GM23338 (cell line): ENCODE measurements at regions not wholly inside any gene's neighbourhood (a gene's known extent, or its start where the extent isn't known, plus 50 kb on each side); places are given as distances from the start of the nearest gene placed in this dataset.

Source experiments
- ATAC-seq: fragments of 200-7000 bp; cut with Tn5 transposase; 3 replicates; pipeline ENCODE4 v1.9.1; 2020
- DNase-seq: peaks from one replicate; pipeline ENCODE4 v3.0.0-alpha.2; 2015; ENCODE audit warnings: low spot score
- H2AFZ ChIP-seq: fragments of 200-600 bp; sonication (generic); 2 replicates; pipeline ENCODE4 v1.8.0; 2016; ENCODE audit warnings: antibody characterized with exemption, mild to moderate bottlenecking, moderate library complexity
- H3F3A ChIP-seq: fragments of 200-600 bp; sonication (generic); replicated peaks from 2 replicates; pipeline ENCODE4 v1.8.0; 2017; ENCODE audit warnings: antibody characterized with exemption, mixed run types, low read depth
- H3K27ac ChIP-seq: fragments of 200-600 bp; sonication (generic); 2 replicates; pipeline ENCODE4 v1.6.1; 2016; ENCODE audit warnings: low read depth
- H3K27me3 ChIP-seq: fragments of 200-600 bp; sonication (generic); 2 replicates; pipeline ENCODE4 v1.8.0; 2016; ENCODE audit warnings: mild to moderate bottlenecking, mixed run types, moderate library complexity; ENCODE audit not compliant: insufficient read depth
- H3K36me3 ChIP-seq: fragments of 200-600 bp; sonication (generic); 2 replicates; pipeline ENCODE4 v1.8.0; 2016; ENCODE audit warnings: mild to moderate bottlenecking; ENCODE audit not compliant: insufficient read depth
- H3K4me1 ChIP-seq: fragments of 200-600 bp; sonication (generic); 2 replicates; pipeline ENCODE4 v1.8.0; 2016; ENCODE audit warnings: mild to moderate bottlenecking, moderate library complexity; ENCODE audit not compliant: insufficient read depth
- H3K4me2 ChIP-seq: fragments of 200-600 bp; sonication (generic); 2 replicates; pipeline ENCODE4 v1.7.1; 2017; ENCODE audit warnings: mixed run types
- H3K4me3 ChIP-seq: fragments of 200-600 bp; sonication (generic); 2 replicates; pipeline ENCODE4 v1.6.1; 2016; ENCODE audit warnings: mixed run types
- H3K79me2 ChIP-seq: fragments of 200-600 bp; sonication (generic); replicated peaks from 2 replicates; pipeline ENCODE4 v1.8.0; 2017; ENCODE audit warnings: mild to moderate bottlenecking; ENCODE audit not compliant: insufficient read depth
- H3K9me2 ChIP-seq: fragments of 200-600 bp; sonication (generic); 2 replicates; pipeline ENCODE4 v1.8.0; 2017; ENCODE audit not compliant: insufficient read depth
- H4K20me1 ChIP-seq: fragments of 200-600 bp; sonication (generic); replicated peaks from 2 replicates; pipeline ENCODE4 v1.8.0; 2017; ENCODE audit warnings: mild to moderate bottlenecking; ENCODE audit not compliant: insufficient read depth
- H3K27ac Mint-ChIP-seq: 2 replicates; pipeline ENCODE4 v1.8.0; 2020; ENCODE audit warnings: inconsistent platforms, mild to moderate bottlenecking, moderate library complexity, mixed read lengths
- H3K27me3 Mint-ChIP-seq: 3 replicates; pipeline ENCODE4 v1.8.0; 2022; ENCODE audit warnings: low read depth, mild to moderate bottlenecking, moderate library complexity, mixed read lengths, inconsistent platforms; ENCODE audit not compliant: insufficient read depth, poor library complexity
- H3K36me3 Mint-ChIP-seq: 3 replicates; pipeline ENCODE4 v1.8.0; 2021; ENCODE audit warnings: low read depth, mild to moderate bottlenecking, inconsistent platforms, moderate library complexity, mixed read lengths
- H3K4me1 Mint-ChIP-seq: 3 replicates; pipeline ENCODE4 v1.8.0; 2020; ENCODE audit warnings: mild to moderate bottlenecking, inconsistent platforms, mixed read lengths
- H3K4me3 Mint-ChIP-seq: 3 replicates; pipeline ENCODE4 v1.8.0; 2021; ENCODE audit warnings: moderate library complexity, mild to moderate bottlenecking, inconsistent platforms, mixed read lengths
- H3K9me3 Mint-ChIP-seq: 3 replicates; pipeline ENCODE4 v1.8.0; 2020; ENCODE audit warnings: moderate library complexity, mild to moderate bottlenecking, inconsistent platforms, mixed read lengths
- CREB1 ChIP-seq: fragments of 250-450 bp; sonication (Bioruptor Pico); IDR thresholded peaks from 2 replicates; pipeline ENCODE4 v1.5.0; 2020; ENCODE audit warnings: low read depth, mild to moderate bottlenecking, moderate library complexity
- ETS1 ChIP-seq: IDR thresholded peaks from 2 replicates; pipeline ENCODE4 v1.6.1; 2016; ENCODE audit warnings: antibody characterized with exemption
- EZH2 ChIP-seq: fragments of 200-600 bp; sonication (generic); IDR thresholded peaks from one replicate; pipeline ENCODE4 v1.8.0; 2017; ENCODE audit warnings: antibody characterized with exemption, mild to moderate bottlenecking, low read depth; ENCODE audit not compliant: unreplicated experiment
- EZH2phosphoT487 ChIP-seq: fragments of 200-600 bp; sonication (generic); IDR thresholded peaks from one replicate; pipeline ENCODE4 v1.8.1; 2018; ENCODE audit warnings: antibody characterized with exemption; ENCODE audit not compliant: unreplicated experiment
- JUNB ChIP-seq: IDR thresholded peaks from one replicate; pipeline ENCODE4 v1.6.1; 2016; ENCODE audit warnings: antibody characterized with exemption; ENCODE audit not compliant: unreplicated experiment
- NANOG ChIP-seq: IDR thresholded peaks from 2 replicates; pipeline ENCODE4 v1.6.1; 2016; ENCODE audit warnings: antibody characterized with exemption, borderline replicate concordance
- POLR2AphosphoS5 ChIP-seq: IDR thresholded peaks from 2 replicates; pipeline ENCODE4 v1.6.1; 2016; ENCODE audit warnings: antibody characterized with exemption, low read depth
- REST ChIP-seq: IDR thresholded peaks from one replicate; pipeline ENCODE4 v1.6.1; 2018; ENCODE audit warnings: antibody characterized with exemption; ENCODE audit not compliant: unreplicated experiment
- STAT1 ChIP-seq: IDR thresholded peaks from one replicate; pipeline ENCODE4 v1.6.1; 2016; ENCODE audit warnings: antibody characterized with exemption; ENCODE audit not compliant: unreplicated experiment
- ZNF114 ChIP-seq: fragments of 250-450 bp; sonication (Bioruptor Pico); IDR thresholded peaks from 2 replicates; pipeline ENCODE4 v1.5.0; 2020; ENCODE audit warnings: mild to moderate bottlenecking, moderate library complexity
- ZNF331 ChIP-seq: fragments of 250-450 bp; sonication (Bioruptor Pico); IDR thresholded peaks from 2 replicates; pipeline ENCODE4 v1.5.0; 2020; ENCODE audit warnings: low read depth, mild to moderate bottlenecking, moderate library complexity
- ZNF462 ChIP-seq: fragments of 250-450 bp; sonication (Bioruptor Pico); IDR thresholded peaks from 2 replicates; pipeline ENCODE4 v1.5.0; 2020; ENCODE audit warnings: mild to moderate bottlenecking, moderate library complexity

- TF ChIP-seq EZH2phosphoT487: no peak
Measured at GRCh38 chr6:90953405-90954161, 366.7 kb upstream of the MAP3K7 start (continued).

- Histone ChIP-seq H3K27ac (no peak overlapping the region), H3F3A (no peaks in the 10 kb centered on the region), H2AFZ (no peak overlapping the region), H3K27me3 (no peaks in the 10 kb centered on the region), H3K4me2 (no peak overlapping the region), H3K4me1 (0 out of 2 replicates have a peak, but pooled peaks cover 5% of the 10 kb centered on the region), H4K20me1 (no peaks in the 10 kb centered on the region), H3K4me3 (no peak overlapping the region), H3K36me3 (no peaks in the 10 kb centered on the region), H3K79me2 (no peaks in the 10 kb centered on the region), H3K9me2 (no peaks in the 10 kb centered on the region)
- Mint-ChIP-seq H3K4me3 (no peak overlapping the region), H3K36me3 (no peaks in the 10 kb centered on the region; the same call in 2 of the 3 replicates), H3K27ac (no peak overlapping the region), H3K9me3 (no peaks in the 10 kb centered on the region), H3K27me3 (peaks cover 4% of the 10 kb centered on the region), H3K4me1 (peaks cover 3% of the 10 kb centered on the region; the same call in 2 of the 3 replicates)
- DNase-seq: no peak
- ATAC-seq: no peak
- TF ChIP-seq REST (no peak), EZH2 (no peak), ETS1 (no peak), EZH2phosphoT487 (no peak), STAT1 (no peak), POLR2AphosphoS5 (no peak), ZNF331 (CRISPR knock-in tag) (no peak), ZNF462 (CRISPR knock-in tag) (no peak), CREB1 (CRISPR knock-in tag) (no peak), NANOG (no peak), ZNF114 (no peak), JUNB (no peak)
Measured at GRCh38 chr6:90952176-90952575, 365.3 kb upstream of the MAP3K7 start.
